ENCODE measurements at regions not wholly inside any gene's neighbourhood (a gene's known extent, or its start where the extent isn't known, plus 50 kb on each side); places are given as distances from the start of the nearest gene placed in this dataset.

- H3K4me1 ChIP-seq = no peaks in the 10 kb centered on the region
- intact Hi-C loops (cut with micrococcal nuclease) = no loop called here
- H3K36me3 ChIP-seq = no peaks in the 10 kb centered on the region
- H3K4me3 ChIP-seq = no peak overlapping the region
- no peak for TF ChIP-seq CTCF (IDR thresholded peaks at IDR 0.05; ENCODE audit: borderline replicate concordance)
- peaks cover 4% of the 10 kb centered on the region for H3K27me3 ChIP-seq (ENCODE audit: low read depth)
- H3K9me3 ChIP-seq (replicated peaks) = no peaks in the 10 kb centered on the region
- H3K27ac ChIP-seq (replicated peaks) = no peak overlapping the region
- no peak for DNase-seq
These were observed 450.7 kb upstream of the SLC14A2 start for GRCh38 chr18:45164551-45164950.

DNA sequence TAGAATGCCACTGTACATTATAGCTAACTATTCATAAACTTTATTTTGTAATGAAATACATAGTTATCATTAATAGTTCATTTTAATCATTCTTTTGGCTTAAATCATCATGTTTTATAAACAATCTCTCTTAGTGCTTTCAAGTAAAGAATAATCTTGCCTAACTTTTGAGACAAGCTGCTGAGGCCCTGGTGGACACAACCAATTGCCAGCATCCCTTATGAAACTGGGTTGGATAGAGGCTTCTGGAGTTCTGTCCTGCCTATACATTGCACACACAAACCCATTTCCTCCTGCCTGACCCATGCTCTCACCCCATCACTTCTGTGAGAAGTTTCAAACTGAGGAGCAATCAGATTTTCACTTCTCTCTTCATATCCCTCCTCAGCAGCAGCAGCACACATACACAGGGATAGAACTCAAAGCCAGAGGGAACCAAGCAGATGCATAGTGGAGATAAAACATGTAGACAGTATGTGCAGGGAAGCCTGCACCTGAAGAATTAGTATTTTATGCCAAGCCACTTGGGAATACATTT lies 450.0 kb upstream of the SLC14A2 start:
- Histone ChIP-seq H3K9me3 (replicated peaks) (no peaks in the 10 kb centered on the region), H3K27ac (replicated peaks) (no peak overlapping the region), H3K4me3 (no peak overlapping the region), H3K36me3 (no peaks in the 10 kb centered on the region), H3K27me3 (ENCODE audit: low read depth) (peaks cover 4% of the 10 kb centered on the region), H3K4me1 (no peaks in the 10 kb centered on the region)
- no peak for DNase-seq
- no peak for TF ChIP-seq CTCF (IDR thresholded peaks at IDR 0.05; ENCODE audit: borderline replicate concordance)
- intact Hi-C loops (cut with micrococcal nuclease) = no loop called here

DNA sequence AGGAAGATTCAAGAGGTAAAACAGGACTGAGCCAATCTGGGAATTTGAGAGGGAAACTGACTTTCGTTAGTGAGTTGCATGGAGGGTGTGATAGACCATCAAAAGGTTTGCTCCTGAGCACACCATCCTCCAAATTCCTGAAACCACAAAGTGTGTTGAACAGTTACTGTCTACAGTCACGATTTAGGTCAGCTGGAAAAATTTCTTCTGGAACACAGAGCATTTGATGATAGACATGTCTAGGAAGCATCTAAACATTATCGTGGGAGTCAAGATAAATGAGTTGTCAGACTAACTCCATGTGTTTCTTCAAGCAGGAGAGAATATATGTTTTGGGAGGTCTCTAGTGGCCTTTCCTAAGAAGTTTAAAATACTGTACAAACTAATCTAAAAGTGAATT lies 449.4 kb upstream of the SLC14A2 start:
- DNase-seq = no peak
- TF ChIP-seq CTCF (IDR thresholded peaks at IDR 0.05; ENCODE audit: borderline replicate concordance) = no peak
- Histone ChIP-seq H3K27ac (replicated peaks) (no peak overlapping the region), H3K4me1 (no peaks in the 10 kb centered on the region), H3K27me3 (ENCODE audit: low read depth) (peaks cover 4% of the 10 kb centered on the region), H3K9me3 (replicated peaks) (no peaks in the 10 kb centered on the region), H3K36me3 (no peaks in the 10 kb centered on the region), H3K4me3 (no peak overlapping the region)
- intact Hi-C loops (cut with micrococcal nuclease) = no loop called here

DNA sequence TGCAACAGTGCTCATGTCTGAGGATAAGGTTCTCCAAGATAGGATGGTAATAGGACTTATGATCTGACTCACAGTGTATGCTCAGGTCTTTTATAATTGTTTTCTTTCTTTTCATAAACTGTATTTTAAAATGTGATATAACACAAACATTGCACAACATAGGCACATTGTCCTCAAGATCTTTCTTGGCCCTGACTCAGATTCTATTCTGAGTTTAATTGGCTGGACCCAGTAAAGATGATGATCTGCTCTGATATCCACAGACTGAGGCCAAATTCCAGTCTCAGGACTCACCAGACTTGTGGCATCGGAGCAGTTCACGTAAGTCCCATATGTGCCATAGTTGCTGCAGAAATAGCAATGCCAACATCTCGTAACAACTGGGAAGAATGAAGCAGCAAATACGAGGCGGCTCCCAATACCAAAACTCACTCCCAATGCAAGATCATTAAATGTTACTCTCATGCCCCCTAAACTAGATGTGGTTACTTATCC lies 448.9 kb upstream of the SLC14A2 start:
- no peak for DNase-seq
- intact Hi-C loops (cut with micrococcal nuclease) = no loop called here
- no peaks in the 10 kb centered on the region for H3K9me3 ChIP-seq (replicated peaks)
- H3K4me3 ChIP-seq = no peak overlapping the region
- H3K36me3 ChIP-seq = no peaks in the 10 kb centered on the region
- H3K27me3 ChIP-seq (ENCODE audit: low read depth) = peaks cover 4% of the 10 kb centered on the region
- no peaks in the 10 kb centered on the region for H3K4me1 ChIP-seq
- no peak overlapping the region for H3K27ac ChIP-seq (replicated peaks)
- TF ChIP-seq CTCF (IDR thresholded peaks at IDR 0.05; ENCODE audit: borderline replicate concordance) = no peak

DNA sequence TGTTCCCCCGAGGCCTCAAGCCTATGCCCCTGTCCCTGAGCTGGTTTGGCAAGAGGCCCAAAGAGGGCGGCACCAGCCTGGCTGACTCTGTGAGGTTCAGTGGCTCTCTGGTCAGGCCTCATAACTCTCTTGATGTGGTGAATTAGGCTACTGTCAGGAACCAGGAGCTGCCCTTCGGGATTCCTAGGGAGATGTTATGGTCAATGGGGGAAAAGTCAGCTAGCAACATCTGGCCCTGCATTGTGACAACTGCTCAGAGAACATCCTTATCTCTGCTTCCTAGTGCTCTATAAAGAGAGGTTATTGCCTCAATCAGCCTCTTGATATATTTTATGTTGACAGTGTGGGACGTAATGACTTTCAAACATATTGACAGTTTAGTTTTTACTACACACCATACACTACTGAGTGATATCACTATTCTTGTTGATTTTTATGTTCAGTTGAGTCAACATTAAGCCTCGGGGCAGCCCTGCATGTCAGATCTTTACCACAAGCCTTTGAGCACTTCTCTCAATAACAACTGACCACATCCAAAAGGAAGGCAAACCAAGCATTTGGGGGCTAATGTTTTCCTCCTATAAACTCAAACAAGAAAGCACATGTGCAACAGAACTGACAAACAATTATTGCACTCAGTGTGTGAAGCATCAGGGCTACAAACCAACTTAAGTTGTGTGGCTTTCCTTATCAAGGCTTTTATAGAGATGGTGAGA lies 448.3 kb upstream of the SLC14A2 start:
- intact Hi-C loops (cut with micrococcal nuclease) = no loop called here
- DNase-seq = no peak
- no peak overlapping the region for H3K27ac ChIP-seq (replicated peaks)

More for the DNA sequence above, 448.3 kb upstream of the SLC14A2 start:
- Histone ChIP-seq H3K27me3 (ENCODE audit: low read depth) (peaks cover 4% of the 10 kb centered on the region), H3K36me3 (no peaks in the 10 kb centered on the region), H3K4me1 (no peaks in the 10 kb centered on the region), H3K9me3 (replicated peaks) (no peaks in the 10 kb centered on the region), H3K4me3 (no peak overlapping the region)
- no peak for TF ChIP-seq CTCF (IDR thresholded peaks at IDR 0.05; ENCODE audit: borderline replicate concordance)

Measured in left ventricle myocardium inferior (tissue), 1 donor.